BE2C (cell line): ENCODE measurements at regions not wholly inside any gene's neighbourhood (a gene's known extent, or its start where the extent isn't known, plus 50 kb on each side); places are given as distances from the start of the nearest gene placed in this dataset.

Experiments used
- DNase-seq: peaks from one replicate; pipeline ENCODE4 v3.0.0-alpha.2; 2020
- H3K27me3 ChIP-seq: fragments of 250-450 bp; sonication (Bioruptor Pico); 2 replicates; pipeline ENCODE4 v1.5.1; 2020; ENCODE audit warnings: mild to moderate bottlenecking
- H3K36me3 ChIP-seq: fragments of 250-450 bp; sonication (Bioruptor Pico); 2 replicates; pipeline ENCODE4 v1.5.1; 2020; ENCODE audit warnings: mild to moderate bottlenecking
- H3K4me1 ChIP-seq: fragments of 250-450 bp; sonication (Bioruptor Pico); 2 replicates; pipeline ENCODE4 v1.5.1; 2020
- H3K4me3 ChIP-seq: 2 replicates; pipeline ENCODE4 v1.5.1; 2011; ENCODE audit warnings: low read depth, low read length
- H3K9me3 ChIP-seq: fragments of 250-450 bp; sonication (Bioruptor Pico); 2 replicates; pipeline ENCODE4 v1.5.1; 2020
- TF ChIP-seq, protein P1 (sequence below): IDR thresholded peaks from 2 replicates; pipeline ENCODE4 v1.5.1; 2012; ENCODE audit warnings: mild to moderate bottlenecking, low read depth, low read length

DNA sequence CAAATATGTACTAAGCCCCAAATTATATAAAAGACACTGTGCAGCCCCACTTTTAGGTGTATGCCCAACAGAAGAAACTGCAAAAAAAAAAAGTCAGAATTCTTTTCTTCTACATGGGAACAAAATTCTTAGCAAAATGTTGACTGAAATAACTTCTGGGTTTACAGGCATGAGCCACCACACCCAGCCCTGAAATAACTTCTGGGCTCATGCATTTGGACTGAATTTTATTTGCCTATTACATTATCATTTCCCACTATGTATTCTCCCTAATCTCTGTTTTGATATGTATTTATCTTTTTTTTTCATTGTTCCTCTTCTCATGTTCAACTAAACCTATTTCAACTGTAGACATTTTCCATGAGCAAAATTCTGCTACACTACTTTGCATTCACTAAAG, 169.2 kb downstream of the GRIN2B start:
- Histone ChIP-seq H3K36me3 (no peaks in the 10 kb centered on the region), H3K4me3 (no peak overlapping the region), H3K4me1 (no peaks in the 10 kb centered on the region), H3K9me3 (no peaks in the 10 kb centered on the region), H3K27me3 (no peaks in the 10 kb centered on the region)
- DNase-seq: no peak
- TF ChIP-seq, protein P1, sequence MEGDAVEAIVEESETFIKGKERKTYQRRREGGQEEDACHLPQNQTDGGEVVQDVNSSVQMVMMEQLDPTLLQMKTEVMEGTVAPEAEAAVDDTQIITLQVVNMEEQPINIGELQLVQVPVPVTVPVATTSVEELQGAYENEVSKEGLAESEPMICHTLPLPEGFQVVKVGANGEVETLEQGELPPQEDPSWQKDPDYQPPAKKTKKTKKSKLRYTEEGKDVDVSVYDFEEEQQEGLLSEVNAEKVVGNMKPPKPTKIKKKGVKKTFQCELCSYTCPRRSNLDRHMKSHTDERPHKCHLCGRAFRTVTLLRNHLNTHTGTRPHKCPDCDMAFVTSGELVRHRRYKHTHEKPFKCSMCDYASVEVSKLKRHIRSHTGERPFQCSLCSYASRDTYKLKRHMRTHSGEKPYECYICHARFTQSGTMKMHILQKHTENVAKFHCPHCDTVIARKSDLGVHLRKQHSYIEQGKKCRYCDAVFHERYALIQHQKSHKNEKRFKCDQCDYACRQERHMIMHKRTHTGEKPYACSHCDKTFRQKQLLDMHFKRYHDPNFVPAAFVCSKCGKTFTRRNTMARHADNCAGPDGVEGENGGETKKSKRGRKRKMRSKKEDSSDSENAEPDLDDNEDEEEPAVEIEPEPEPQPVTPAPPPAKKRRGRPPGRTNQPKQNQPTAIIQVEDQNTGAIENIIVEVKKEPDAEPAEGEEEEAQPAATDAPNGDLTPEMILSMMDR: no peak

DNA sequence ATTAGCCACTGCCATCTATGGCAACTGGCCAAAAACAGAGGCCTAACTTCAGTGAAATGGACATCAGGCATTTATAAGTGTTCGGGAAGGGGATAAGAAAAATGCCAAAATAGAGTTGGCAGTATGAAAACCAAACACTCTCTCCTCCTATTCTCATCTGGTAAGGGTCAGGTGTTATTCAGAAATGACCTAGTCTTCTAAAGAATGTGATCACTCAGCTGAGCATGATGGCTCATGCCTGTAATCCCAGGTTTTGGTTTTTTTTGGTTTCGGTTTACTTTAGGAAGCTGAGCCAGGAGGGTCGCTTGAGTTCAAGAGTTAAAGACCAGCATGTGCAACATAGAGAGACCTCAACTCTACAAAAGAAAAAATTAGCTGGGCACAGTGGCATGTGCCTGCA, 170.3 kb downstream of the GRIN2B start:
- Histone ChIP-seq H3K27me3 (no peaks in the 10 kb centered on the region), H3K9me3 (no peaks in the 10 kb centered on the region), H3K4me1 (no peaks in the 10 kb centered on the region), H3K4me3 (no peak overlapping the region), H3K36me3 (no peaks in the 10 kb centered on the region)
- DNase-seq: no peak
- TF ChIP-seq, protein P1: no peak

DNA sequence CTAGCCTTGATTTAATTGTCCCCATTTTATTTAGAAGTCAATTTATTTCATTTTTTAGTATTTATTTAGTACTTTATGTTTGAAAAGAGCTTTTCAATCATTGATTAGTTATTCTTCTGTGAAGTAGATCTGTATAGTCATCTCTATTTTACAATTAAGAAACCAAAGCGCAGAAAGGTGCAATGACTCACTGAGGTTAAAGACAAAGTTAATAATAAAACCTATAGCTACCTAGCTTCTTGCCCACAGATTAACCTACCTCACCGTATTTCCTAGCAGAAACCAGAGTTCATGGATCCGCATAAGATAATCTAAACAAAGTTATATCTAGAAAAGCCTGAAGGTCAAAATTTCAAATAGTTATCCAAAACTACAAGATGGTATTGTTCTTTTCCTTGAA, 176.4 kb downstream of the GRIN2B start:
- Histone ChIP-seq H3K27me3 (no peaks in the 10 kb centered on the region), H3K9me3 (no peaks in the 10 kb centered on the region), H3K4me1 (no peaks in the 10 kb centered on the region), H3K4me3 (no peak overlapping the region), H3K36me3 (no peaks in the 10 kb centered on the region)
- DNase-seq: no peak
- TF ChIP-seq, protein P1: no peak

DNA sequence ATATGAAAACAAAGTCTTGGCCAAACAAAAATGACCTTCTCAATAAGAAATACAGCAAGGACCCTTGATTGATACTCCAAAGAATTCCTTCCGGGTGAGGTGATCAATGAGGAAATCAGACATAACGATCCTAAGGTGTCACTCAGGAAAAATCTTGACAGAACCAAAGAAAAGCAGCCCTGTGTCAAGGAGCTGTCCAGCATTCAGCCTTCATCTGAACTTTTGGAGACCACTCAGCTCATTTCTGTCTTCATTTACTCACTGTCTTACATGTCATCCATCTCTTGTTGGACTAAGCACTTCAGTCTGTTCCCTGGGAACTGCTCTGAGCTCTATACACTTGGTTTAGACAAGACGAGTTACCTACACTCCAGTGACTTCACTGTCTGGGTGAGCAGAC, 179.9 kb downstream of the GRIN2B start:
- H3K27me3 ChIP-seq: no peaks in the 10 kb centered on the region
- TF ChIP-seq, protein P1: no peak
- no peaks in the 10 kb centered on the region for H3K36me3 ChIP-seq
- no peak for DNase-seq
- H3K4me1 ChIP-seq: no peaks in the 10 kb centered on the region
- no peak overlapping the region for H3K4me3 ChIP-seq
- no peaks in the 10 kb centered on the region for H3K9me3 ChIP-seq

DNA sequence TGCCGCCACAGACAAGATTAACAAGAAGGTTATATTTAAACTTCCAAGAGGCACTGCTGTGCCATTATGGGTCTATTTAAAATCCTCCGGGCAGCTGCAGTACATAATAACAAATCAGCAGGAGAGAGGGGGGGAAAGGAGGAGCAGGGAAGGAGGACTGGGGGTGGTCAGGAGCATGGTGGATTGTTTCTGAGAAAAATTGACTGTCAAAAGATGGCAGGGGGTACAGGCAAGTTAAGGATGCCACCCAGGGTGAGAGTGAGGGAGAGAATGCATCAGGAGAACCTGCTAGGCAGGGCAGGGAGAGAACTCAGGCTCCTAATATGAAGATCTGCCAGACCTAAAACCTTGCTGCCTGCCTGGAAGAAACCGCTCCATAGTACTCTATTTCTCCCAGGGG, 181.8 kb downstream of the GRIN2B start:
- Histone ChIP-seq H3K9me3 (no peaks in the 10 kb centered on the region), H3K27me3 (no peaks in the 10 kb centered on the region), H3K36me3 (no peaks in the 10 kb centered on the region), H3K4me3 (no peak overlapping the region), H3K4me1 (no peaks in the 10 kb centered on the region)
- TF ChIP-seq, protein P1: no peak
- DNase-seq: no peak

DNA sequence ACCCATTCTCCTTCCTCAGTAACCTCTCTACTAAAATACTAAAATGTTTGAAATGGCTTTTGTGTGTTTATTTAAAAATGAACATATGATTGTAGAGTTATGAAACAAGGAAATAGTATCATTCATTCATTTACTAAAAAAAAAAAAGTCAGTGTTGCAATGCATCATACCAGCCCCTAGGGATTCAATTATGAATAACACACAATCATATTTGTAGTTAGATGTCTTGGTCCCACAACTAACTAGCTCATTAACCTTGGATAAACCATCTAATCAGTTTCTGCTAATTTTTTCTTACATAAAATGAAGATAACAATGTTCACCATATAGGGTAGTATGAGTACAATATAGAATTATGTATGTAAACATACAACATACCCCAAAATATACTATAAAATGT, 183.2 kb downstream of the GRIN2B start:
- TF ChIP-seq, protein P1: no peak
- no peaks in the 10 kb centered on the region for H3K27me3 ChIP-seq
- no peaks in the 10 kb centered on the region for H3K36me3 ChIP-seq
- H3K4me1 ChIP-seq: no peaks in the 10 kb centered on the region
- H3K9me3 ChIP-seq: no peaks in the 10 kb centered on the region
- H3K4me3 ChIP-seq: no peak overlapping the region
- no peak for DNase-seq
